Stimulated activated CD8-positive, alpha-beta memory T cell treated with anti-CD3 and anti-CD28 coated beads, Interleukin-4, amount 100 ng/mL, for 48 hours (primary cell): ENCODE measurements at regions not wholly inside any gene's neighbourhood (a gene's known extent, or its start where the extent isn't known, plus 50 kb on each side); places are given as distances from the start of the nearest gene placed in this dataset.

Experiments used
- DNase-seq: peaks from one replicate; pipeline ENCODE4 v3.0.0-alpha.2; 2020

- no peak for DNase-seq
These were observed 177.8 kb upstream of the EEA1 start for GRCh38 chr12:93106910-93107309.

GRCh38 chr12:93107514-93108312 is 178.6 kb upstream of the EEA1 start:
- DNase-seq, result no peak

- DNase-seq, result no peak
These were observed 179.9 kb upstream of the EEA1 start for GRCh38 chr12:93108985-93109384.

- DNase-seq, result peak; percentile 65
These were observed 180.6 kb upstream of the EEA1 start for GRCh38 chr12:93109551-93110203.

- no peak for DNase-seq
These were observed 182.7 kb upstream of the EEA1 start for GRCh38 chr12:93111773-93112172.

GRCh38 chr12:93113317-93114006 is 184.4 kb upstream of the EEA1 start:
- no peak for DNase-seq

- DNase-seq, result no peak
These were observed 186.1 kb upstream of the EEA1 start for GRCh38 chr12:93115198-93115601.

GRCh38 chr12:93115646-93116045 is 186.6 kb upstream of the EEA1 start:
- DNase-seq, result no peak

GRCh38 chr12:93116632-93117031 is 187.5 kb upstream of the EEA1 start:
- DNase-seq, result no peak

- DNase-seq, result no peak
These were observed 192.8 kb upstream of the EEA1 start for GRCh38 chr12:93121729-93122488.

- DNase-seq, result no peak
These were observed 193.5 kb upstream of the EEA1 start for GRCh38 chr12:93122569-93123091.

GRCh38 chr12:93125126-93125525 is 196.0 kb upstream of the EEA1 start:
- no peak for DNase-seq

GRCh38 chr12:93126069-93126474 is 197.0 kb upstream of the EEA1 start:
- no peak for DNase-seq

- DNase-seq, result no peak
These were observed 198.0 kb upstream of the EEA1 start for GRCh38 chr12:93127107-93127560.

- no peak for DNase-seq
These were observed 198.7 kb upstream of the EEA1 start for GRCh38 chr12:93127582-93128331.

- DNase-seq, result no peak
These were observed 199.2 kb upstream of the EEA1 start for GRCh38 chr12:93128332-93128707.

- no peak for DNase-seq
These were observed 201.4 kb upstream of the EEA1 start for GRCh38 chr12:93130366-93131054.

- DNase-seq, result no peak
These were observed 204.3 kb upstream of the EEA1 start for GRCh38 chr12:93133361-93133760.

- no peak for DNase-seq
These were observed 205.2 kb upstream of the EEA1 start for GRCh38 chr12:93134175-93134890.

- no peak for DNase-seq
These were observed 205.8 kb upstream of the EEA1 start for GRCh38 chr12:93134893-93135285.
